ENCODE measurements at regions not wholly inside any gene's neighbourhood (a gene's known extent, or its start where the extent isn't known, plus 50 kb on each side); places are given as distances from the start of the nearest gene placed in this dataset.
"Not testable (repeated sequence)": the region's sequence is repeated elsewhere in the genome, so short reads cannot be mapped to it uniquely, and the experiment has no call there.

GRCh38 chr2:240252872-240253511 lies 112.5 kb upstream of the OTOS start:
- DNase-seq (ENCODE audit: low read depth): no peak

- no peak for DNase-seq (ENCODE audit: low read depth)
These were observed 113.2 kb upstream of the OTOS start for GRCh38 chr2:240253583-240254145.

- no peak for DNase-seq (ENCODE audit: low read depth)
These were observed 114.1 kb upstream of the OTOS start for GRCh38 chr2:240254337-240255164.

- no peak for DNase-seq (ENCODE audit: low read depth)
These were observed 114.7 kb upstream of the OTOS start for GRCh38 chr2:240255165-240255491.

- DNase-seq (ENCODE audit: low read depth): no peak
These were observed 115.6 kb upstream of the OTOS start for GRCh38 chr2:240255811-240256703.

- DNase-seq (ENCODE audit: low read depth): no peak
These were observed 116.5 kb upstream of the OTOS start for GRCh38 chr2:240256704-240257637.

- DNase-seq (ENCODE audit: low read depth): no peak
These were observed 117.6 kb upstream of the OTOS start for GRCh38 chr2:240257940-240258580.

- DNase-seq (ENCODE audit: low read depth): no peak
These were observed 118.2 kb upstream of the OTOS start for GRCh38 chr2:240258685-240259084.

- no peak for DNase-seq (ENCODE audit: low read depth)
These were observed 118.9 kb upstream of the OTOS start for GRCh38 chr2:240259201-240259923.

- DNase-seq (ENCODE audit: low read depth): no peak
These were observed 119.6 kb upstream of the OTOS start for GRCh38 chr2:240259924-240260529.

GRCh38 chr2:240260664-240261063 lies 120.2 kb upstream of the OTOS start:
- DNase-seq (ENCODE audit: low read depth): no peak

GRCh38 chr2:240262578-240262977 lies 122.1 kb upstream of the OTOS start:
- not testable (repeated sequence) for DNase-seq (ENCODE audit: low read depth)

GRCh38 chr2:240269380-240269779 lies 128.9 kb upstream of the OTOS start:
- DNase-seq (ENCODE audit: low read depth): no peak

GRCh38 chr2:240269886-240270285 lies 129.4 kb upstream of the OTOS start:
- no peak for DNase-seq (ENCODE audit: low read depth)

- DNase-seq (ENCODE audit: low read depth): no peak
These were observed 131.4 kb upstream of the OTOS start for GRCh38 chr2:240271716-240272341.

- DNase-seq (ENCODE audit: low read depth): no peak
These were observed 134.9 kb upstream of the OTOS start for GRCh38 chr2:240275386-240275785.

- peak; percentile 22 for DNase-seq (ENCODE audit: low read depth)
These were observed 136.8 kb upstream of the OTOS start for GRCh38 chr2:240277073-240277806.
